ENCODE measurements at regions not wholly inside any gene's neighbourhood (a gene's known extent, or its start where the extent isn't known, plus 50 kb on each side); places are given as distances from the start of the nearest gene placed in this dataset.

- Histone ChIP-seq H3K36me3 (ENCODE audit: control insufficient read depth in 3 of 3, insufficient read depth in 3 of 3, low read length in 3 of 3) (no peaks in the 10 kb centered on the region), H3K4me3 (ENCODE audit: low read length in 3 of 3) (no peak overlapping the region)
These were observed 49.9 kb upstream of the PARD3B start for GRCh38 chr2:204495381-204495780.

More at GRCh38 chr2:204495381-204495780, 49.9 kb upstream of the PARD3B start:
- Histone ChIP-seq H3K27ac (ENCODE audit: low read depth, low read length) (no peak overlapping the region), H3K4me1 (ENCODE audit: control insufficient read depth in 3 of 3, insufficient read depth in 3 of 3, low read length in 3 of 3) (no peaks in the 10 kb centered on the region), H3K27me3 (ENCODE audit: control insufficient read depth in 3 of 3, insufficient read depth in 3 of 3, low read length in 3 of 3) (no peaks in the 10 kb centered on the region), H3K9me3 (ENCODE audit: control insufficient read depth in 3 of 3, low read length in 3 of 3) (no peaks in the 10 kb centered on the region), H3K9ac (ENCODE audit: low read depth in 1 of 3, low read length in 3 of 3) (no peak overlapping the region)

All from skeletal muscle tissue (tissue), 3 donors.